ENCODE measurements at regions not wholly inside any gene's neighbourhood (a gene's known extent, or its start where the extent isn't known, plus 50 kb on each side); places are given as distances from the start of the nearest gene placed in this dataset.

DNA sequence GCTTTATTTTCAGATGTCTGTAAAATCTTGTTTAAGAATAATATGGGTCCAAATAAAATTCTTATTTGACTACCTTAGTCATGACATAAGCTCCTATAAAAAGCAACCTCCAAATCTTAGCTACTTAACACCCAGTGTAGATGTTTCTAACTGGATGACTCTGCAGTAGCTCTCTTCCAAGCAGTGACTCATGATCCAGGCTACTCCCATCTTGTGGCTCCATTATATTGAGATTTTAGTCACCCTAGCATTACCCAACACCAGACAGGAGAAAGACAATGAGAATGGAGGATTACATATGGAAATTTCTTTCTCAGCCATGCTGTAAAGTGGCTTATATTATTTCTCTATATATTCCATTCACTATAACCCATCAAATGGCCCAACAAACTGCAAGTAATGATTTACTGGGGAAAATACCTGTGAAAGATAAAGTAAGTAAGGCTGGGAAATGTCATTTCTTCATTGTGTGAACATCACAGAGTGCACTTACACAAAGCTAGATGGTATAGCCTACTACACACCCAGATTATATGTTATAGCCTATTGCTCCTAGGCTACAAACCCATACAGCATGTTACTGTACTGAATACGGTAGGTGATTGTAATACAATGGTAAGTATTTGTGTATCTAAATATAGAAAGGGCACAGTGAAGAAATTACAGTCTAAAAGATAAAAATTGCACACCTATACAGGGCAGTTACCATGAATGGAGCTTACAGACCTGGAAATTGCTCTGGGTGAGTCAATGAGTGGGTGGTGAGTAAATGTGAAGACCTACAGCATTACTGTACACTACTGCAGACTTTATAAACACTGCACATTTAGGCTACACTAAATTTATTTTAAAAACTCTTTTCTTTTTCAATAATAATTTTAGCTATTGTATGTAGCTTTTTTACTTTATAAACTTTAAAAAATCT is 163.2 kb downstream of the DYRK2 start:
- 92 to 96% methylated on average over 1 of the region's 1 CpG for WGBS, 2 donors
- intact Hi-C loops (cut with DNase I; ENCODE audit: low total_unique reads): no loop called here
- TF ChIP-seq, protein P1, sequence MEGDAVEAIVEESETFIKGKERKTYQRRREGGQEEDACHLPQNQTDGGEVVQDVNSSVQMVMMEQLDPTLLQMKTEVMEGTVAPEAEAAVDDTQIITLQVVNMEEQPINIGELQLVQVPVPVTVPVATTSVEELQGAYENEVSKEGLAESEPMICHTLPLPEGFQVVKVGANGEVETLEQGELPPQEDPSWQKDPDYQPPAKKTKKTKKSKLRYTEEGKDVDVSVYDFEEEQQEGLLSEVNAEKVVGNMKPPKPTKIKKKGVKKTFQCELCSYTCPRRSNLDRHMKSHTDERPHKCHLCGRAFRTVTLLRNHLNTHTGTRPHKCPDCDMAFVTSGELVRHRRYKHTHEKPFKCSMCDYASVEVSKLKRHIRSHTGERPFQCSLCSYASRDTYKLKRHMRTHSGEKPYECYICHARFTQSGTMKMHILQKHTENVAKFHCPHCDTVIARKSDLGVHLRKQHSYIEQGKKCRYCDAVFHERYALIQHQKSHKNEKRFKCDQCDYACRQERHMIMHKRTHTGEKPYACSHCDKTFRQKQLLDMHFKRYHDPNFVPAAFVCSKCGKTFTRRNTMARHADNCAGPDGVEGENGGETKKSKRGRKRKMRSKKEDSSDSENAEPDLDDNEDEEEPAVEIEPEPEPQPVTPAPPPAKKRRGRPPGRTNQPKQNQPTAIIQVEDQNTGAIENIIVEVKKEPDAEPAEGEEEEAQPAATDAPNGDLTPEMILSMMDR (IDR thresholded peaks at IDR 0.05): no peak
- no peak for DNase-seq (ENCODE audit: low spot score in 2 of 2)
- no peak overlapping the region for H3K4me3 ChIP-seq (ENCODE audit: low read depth, poor library complexity, severe bottlenecking)

DNA sequence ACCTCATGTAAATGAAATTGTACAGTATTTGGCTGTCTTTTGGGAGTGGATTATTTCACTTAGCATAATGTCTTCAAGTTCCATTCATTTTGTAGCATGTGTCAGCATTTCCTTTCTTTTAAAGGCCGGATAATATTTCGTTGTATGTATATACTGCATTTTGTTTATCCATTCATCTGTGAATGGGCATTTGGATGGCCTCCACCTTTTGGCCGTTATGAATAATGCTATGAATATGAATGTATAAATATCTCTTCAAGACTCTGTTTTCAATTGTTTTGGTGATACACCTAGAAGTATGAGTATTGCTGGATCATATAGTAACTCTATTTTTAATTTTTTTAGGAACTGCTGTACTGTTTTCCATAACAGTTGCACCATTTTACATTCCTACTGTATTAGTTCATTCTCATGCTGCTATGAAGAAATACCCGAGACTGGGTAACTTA is 164.9 kb downstream of the DYRK2 start:
- 74 to 89% methylated on average over 4 of the region's 4 CpGs for WGBS, 2 donors
- TF ChIP-seq POLR2A (IDR thresholded peaks at IDR 0.05): no peak
- TF ChIP-seq, protein P1 (IDR thresholded peaks at IDR 0.05): no peak
- intact Hi-C loops (cut with DNase I; ENCODE audit: low total_unique reads): no loop called here
- H3K4me3 ChIP-seq (ENCODE audit: low read depth, poor library complexity, severe bottlenecking): no peak overlapping the region
- DNase-seq (ENCODE audit: low spot score in 2 of 2): no peak

DNA sequence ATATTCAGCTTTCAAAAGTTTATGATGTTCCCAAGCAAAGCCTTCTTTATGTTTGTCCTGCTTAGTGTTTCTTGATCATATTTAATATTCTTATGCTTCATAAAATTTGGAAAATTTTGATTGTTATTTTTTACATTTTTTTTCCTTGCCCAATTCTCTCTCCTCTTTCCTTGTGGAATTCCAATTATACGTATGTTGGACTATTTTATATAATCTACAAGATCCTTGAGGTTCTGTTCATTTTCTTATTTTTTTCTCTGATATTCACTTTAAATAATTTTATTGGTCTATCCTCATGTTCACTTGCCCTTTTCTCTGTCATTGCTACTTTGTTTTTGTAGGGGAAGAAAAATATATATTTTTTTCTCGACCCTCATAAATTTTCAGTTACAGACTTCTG is 167.7 kb downstream of the DYRK2 start:
- no peak for DNase-seq (ENCODE audit: low spot score in 2 of 2)
- no peak overlapping the region for H3K4me3 ChIP-seq (ENCODE audit: low read depth, poor library complexity, severe bottlenecking)
- WGBS, 2 donors: 91 to 95% methylated on average over 2 of the region's 2 CpGs
- TF ChIP-seq, protein P1 (IDR thresholded peaks at IDR 0.05): no peak
- TF ChIP-seq POLR2A (IDR thresholded peaks at IDR 0.05): no peak
- intact Hi-C loops (cut with DNase I; ENCODE audit: low total_unique reads): no loop called here

DNA sequence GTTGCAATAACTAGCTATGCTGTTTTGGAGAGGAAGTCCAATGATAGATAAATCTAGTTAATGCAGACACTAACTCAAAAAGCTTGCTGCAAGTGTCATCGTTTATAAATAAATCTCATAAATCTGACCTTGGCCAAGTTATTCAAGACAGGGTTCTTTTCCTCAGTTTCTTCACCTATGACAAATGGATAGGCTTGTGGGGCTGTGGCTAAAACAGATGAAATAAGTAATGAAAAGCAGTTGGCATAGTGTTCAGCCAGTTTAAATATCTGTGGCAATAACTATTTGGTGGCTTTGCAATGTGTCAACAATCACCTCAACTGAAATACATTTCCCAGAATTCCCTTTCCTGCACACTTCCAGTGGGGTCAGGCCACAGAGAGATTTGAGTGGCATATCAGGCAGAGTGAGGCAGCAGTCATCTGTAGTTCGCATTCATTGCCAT is 169.9 kb downstream of the DYRK2 start:
- TF ChIP-seq, protein P1 (IDR thresholded peaks at IDR 0.05): no peak
- no peak for TF ChIP-seq POLR2A (IDR thresholded peaks at IDR 0.05)
- 75 to 91% methylated on average over 2 of the region's 2 CpGs for WGBS, 2 donors
- intact Hi-C loops (cut with DNase I; ENCODE audit: low total_unique reads): no loop called here
- H3K4me3 ChIP-seq (ENCODE audit: low read depth, poor library complexity, severe bottlenecking): no peak overlapping the region
- no peak for DNase-seq (ENCODE audit: low spot score in 2 of 2)

DNA sequence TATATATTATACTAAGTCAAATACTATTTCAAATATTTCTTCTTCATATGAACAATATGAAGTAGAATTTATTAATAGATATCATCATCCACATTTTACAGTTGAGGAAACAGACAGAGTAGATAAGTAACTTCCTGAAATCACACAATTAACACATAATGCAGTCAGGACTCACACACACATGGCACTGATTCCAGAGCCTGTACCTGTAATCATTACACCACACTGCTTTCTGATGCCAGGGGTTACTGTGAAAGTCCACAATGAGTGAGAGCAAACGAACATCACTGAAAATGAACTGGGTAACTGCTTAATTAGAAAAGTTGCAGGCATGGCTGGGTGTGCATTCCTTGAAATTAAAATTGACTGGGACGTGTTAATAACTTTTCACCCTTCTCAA is 169.3 kb upstream of the IFNG-AS1 start:
- intact Hi-C loops (cut with DNase I; ENCODE audit: low total_unique reads): no loop called here
- WGBS, 2 donors: 56 to 69% methylated on average over 2 of the region's 2 CpGs
- TF ChIP-seq POLR2A (IDR thresholded peaks at IDR 0.05): no peak
- H3K4me3 ChIP-seq (ENCODE audit: low read depth, poor library complexity, severe bottlenecking): no peak overlapping the region
- DNase-seq (ENCODE audit: low spot score in 2 of 2): no peak

DNA sequence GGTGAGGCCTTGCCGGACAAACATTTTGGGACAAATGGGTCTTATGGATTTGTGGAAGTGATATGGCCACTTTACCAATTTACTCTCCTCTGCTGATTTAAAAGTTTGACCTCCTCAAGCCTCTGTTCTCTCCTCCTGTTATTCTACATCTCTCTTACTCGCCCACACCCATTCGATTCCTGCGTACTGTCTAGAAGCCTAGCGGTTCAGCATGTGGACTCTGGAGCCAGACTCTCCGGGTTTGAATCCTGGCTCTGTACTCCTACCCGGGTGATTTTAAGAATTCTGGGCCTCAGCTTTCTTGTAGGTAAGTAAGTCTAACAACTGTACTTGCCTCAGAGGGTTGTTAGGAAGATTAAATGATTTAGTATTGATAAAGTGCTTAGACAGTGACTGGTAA is 168.6 kb upstream of the IFNG-AS1 start:
- H3K4me3 ChIP-seq (ENCODE audit: low read depth, poor library complexity, severe bottlenecking): no peak overlapping the region
- TF ChIP-seq, protein P1 (IDR thresholded peaks at IDR 0.05): no peak
- no peak for TF ChIP-seq POLR2A (IDR thresholded peaks at IDR 0.05)
- WGBS, 2 donors: 81 to 87% methylated on average over 7 of the region's 7 CpGs
- intact Hi-C loops (cut with DNase I; ENCODE audit: low total_unique reads): no loop called here
- no peak for DNase-seq (ENCODE audit: low spot score in 2 of 2)
